ENCODE measurements at regions not wholly inside any gene's neighbourhood (a gene's known extent, or its start where the extent isn't known, plus 50 kb on each side); places are given as distances from the start of the nearest gene placed in this dataset.

GRCh38 chr11:134573857-134574256 lies 161.8 kb upstream of the B3GAT1 start:
- TF ChIP-seq, protein P1, sequence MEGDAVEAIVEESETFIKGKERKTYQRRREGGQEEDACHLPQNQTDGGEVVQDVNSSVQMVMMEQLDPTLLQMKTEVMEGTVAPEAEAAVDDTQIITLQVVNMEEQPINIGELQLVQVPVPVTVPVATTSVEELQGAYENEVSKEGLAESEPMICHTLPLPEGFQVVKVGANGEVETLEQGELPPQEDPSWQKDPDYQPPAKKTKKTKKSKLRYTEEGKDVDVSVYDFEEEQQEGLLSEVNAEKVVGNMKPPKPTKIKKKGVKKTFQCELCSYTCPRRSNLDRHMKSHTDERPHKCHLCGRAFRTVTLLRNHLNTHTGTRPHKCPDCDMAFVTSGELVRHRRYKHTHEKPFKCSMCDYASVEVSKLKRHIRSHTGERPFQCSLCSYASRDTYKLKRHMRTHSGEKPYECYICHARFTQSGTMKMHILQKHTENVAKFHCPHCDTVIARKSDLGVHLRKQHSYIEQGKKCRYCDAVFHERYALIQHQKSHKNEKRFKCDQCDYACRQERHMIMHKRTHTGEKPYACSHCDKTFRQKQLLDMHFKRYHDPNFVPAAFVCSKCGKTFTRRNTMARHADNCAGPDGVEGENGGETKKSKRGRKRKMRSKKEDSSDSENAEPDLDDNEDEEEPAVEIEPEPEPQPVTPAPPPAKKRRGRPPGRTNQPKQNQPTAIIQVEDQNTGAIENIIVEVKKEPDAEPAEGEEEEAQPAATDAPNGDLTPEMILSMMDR (conservative IDR thresholded peaks at IDR 0.05; ENCODE audit: low read length), result no peak
- no peak for TF ChIP-seq EZH2phosphoT487 (IDR thresholded peaks at IDR 0.05; ENCODE audit: borderline replicate concordance)

Measured in Loucy (cell line).